ENCODE measurements at regions not wholly inside any gene's neighbourhood (a gene's known extent, or its start where the extent isn't known, plus 50 kb on each side); places are given as distances from the start of the nearest gene placed in this dataset.

- no peaks in the 10 kb centered on the region for H3K27me3 ChIP-seq
- intact Hi-C loops (cut with DNase I; ENCODE audit: low total_unique reads) = loop anchor here (5.0 kb wide), 1 partner anchor 98 kb away; no protein-coding TSS in a partner anchor
These were observed 208.4 kb downstream of the DTHD1 start for GRCh38 chr4:36489798-36490197.

GRCh38 chr4:36492041-36492440, 210.6 kb downstream of the DTHD1 start:
- no peaks in the 10 kb centered on the region for H3K9me3 ChIP-seq
- DNase-seq (ENCODE audit: low spot score in 2 of 2) = no peak
- no peak for TF ChIP-seq CTCF (IDR thresholded peaks at IDR 0.05)
- no peak for TF ChIP-seq POLR2A (IDR thresholded peaks at IDR 0.05)
- TF ChIP-seq POLR2AphosphoS5 (IDR thresholded peaks at IDR 0.05) = no peak
- H3K36me3 ChIP-seq = no peaks in the 10 kb centered on the region
- no peaks in the 10 kb centered on the region for H3K27me3 ChIP-seq
- H3K27ac ChIP-seq = no peak overlapping the region
- intact Hi-C loops (cut with DNase I; ENCODE audit: low total_unique reads) = no loop called here
- H3K4me1 ChIP-seq = no peaks in the 10 kb centered on the region
- H3K4me3 ChIP-seq = no peak overlapping the region

More at GRCh38 chr4:36489798-36490197, 208.4 kb downstream of the DTHD1 start:
- Histone ChIP-seq H3K9me3 (no peaks in the 10 kb centered on the region), H3K4me3 (no peak overlapping the region), H3K36me3 (no peaks in the 10 kb centered on the region), H3K4me1 (no peaks in the 10 kb centered on the region), H3K27ac (no peak overlapping the region)
- no peak for DNase-seq (ENCODE audit: low spot score in 2 of 2)
- TF ChIP-seq CTCF (IDR thresholded peaks at IDR 0.05) (no peak), POLR2A (IDR thresholded peaks at IDR 0.05) (no peak), POLR2AphosphoS5 (IDR thresholded peaks at IDR 0.05) (no peak)

- no peaks in the 10 kb centered on the region for H3K4me1 ChIP-seq
- no peaks in the 10 kb centered on the region for H3K36me3 ChIP-seq
- H3K27ac ChIP-seq = no peak overlapping the region
- intact Hi-C loops (cut with DNase I; ENCODE audit: low total_unique reads) = no loop called here
- H3K9me3 ChIP-seq = no peaks in the 10 kb centered on the region
- no peaks in the 10 kb centered on the region for H3K27me3 ChIP-seq
- no peak for TF ChIP-seq POLR2A (IDR thresholded peaks at IDR 0.05)
- no peak for DNase-seq (ENCODE audit: low spot score in 2 of 2)
- no peak overlapping the region for H3K4me3 ChIP-seq
These were observed 211.2 kb downstream of the DTHD1 start for GRCh38 chr4:36492590-36492989.

- Histone ChIP-seq H3K36me3 (no peaks in the 10 kb centered on the region), H3K9me3 (no peaks in the 10 kb centered on the region), H3K27me3 (no peaks in the 10 kb centered on the region), H3K4me1 (no peaks in the 10 kb centered on the region), H3K4me3 (no peak overlapping the region), H3K27ac (no peak overlapping the region)
- no peak for TF ChIP-seq POLR2AphosphoS5 (IDR thresholded peaks at IDR 0.05)
- no peak for TF ChIP-seq CTCF (IDR thresholded peaks at IDR 0.05)
- TF ChIP-seq POLR2A (IDR thresholded peaks at IDR 0.05) = no peak
- intact Hi-C loops (cut with DNase I; ENCODE audit: low total_unique reads) = no loop called here
- no peak for DNase-seq (ENCODE audit: low spot score in 2 of 2)
These were observed 211.8 kb downstream of the DTHD1 start for GRCh38 chr4:36493251-36493650.

GRCh38 chr4:36494016-36494415, 212.6 kb downstream of the DTHD1 start:
- TF ChIP-seq POLR2AphosphoS5 (IDR thresholded peaks at IDR 0.05) (no peak), CTCF (IDR thresholded peaks at IDR 0.05) (no peak), POLR2A (IDR thresholded peaks at IDR 0.05) (no peak)
- no peaks in the 10 kb centered on the region for H3K27me3 ChIP-seq
- DNase-seq (ENCODE audit: low spot score in 2 of 2) = no peak
- H3K9me3 ChIP-seq = no peaks in the 10 kb centered on the region
- no peaks in the 10 kb centered on the region for H3K4me1 ChIP-seq
- no peak overlapping the region for H3K4me3 ChIP-seq
- intact Hi-C loops (cut with DNase I; ENCODE audit: low total_unique reads) = no loop called here
- H3K36me3 ChIP-seq = no peaks in the 10 kb centered on the region
- no peak overlapping the region for H3K27ac ChIP-seq

- Histone ChIP-seq H3K36me3 (no peaks in the 10 kb centered on the region), H3K9me3 (no peaks in the 10 kb centered on the region), H3K4me3 (no peak overlapping the region), H3K27me3 (no peaks in the 10 kb centered on the region), H3K27ac (no peak overlapping the region), H3K4me1 (no peaks in the 10 kb centered on the region)
- intact Hi-C loops (cut with DNase I; ENCODE audit: low total_unique reads) = no loop called here
- no peak for DNase-seq (ENCODE audit: low spot score in 2 of 2)
- TF ChIP-seq POLR2A (IDR thresholded peaks at IDR 0.05) (no peak), CTCF (IDR thresholded peaks at IDR 0.05) (no peak), POLR2AphosphoS5 (IDR thresholded peaks at IDR 0.05) (no peak)
These were observed 213.3 kb downstream of the DTHD1 start for GRCh38 chr4:36494747-36495146.
